Peyer's patch (tissue), 4 donors: ENCODE measurements at regions not wholly inside any gene's neighbourhood (a gene's known extent, or its start where the extent isn't known, plus 50 kb on each side); places are given as distances from the start of the nearest gene placed in this dataset.

Experiments used
- DNase-seq, 3 donors: peaks; one replicate each; pipeline ENCODE4 v3.0.0-alpha.2; 2017 to 2019
- H3K27ac ChIP-seq, 4 donors: fragments of 200-600 bp; sonication (generic); one replicate each; pipeline ENCODE4 v1.5.1; 2016 to 2019
- H3K27me3 ChIP-seq, 2 donors: fragments of 200-600 bp; sonication (generic); one replicate each; pipeline ENCODE4 v1.5.1; 2019
- H3K36me3 ChIP-seq, 3 donors: fragments of 200-600 bp; sonication (generic); one replicate each; pipeline ENCODE4 v1.5.1; 2016 to 2019
- H3K4me1 ChIP-seq, 4 donors: fragments of 200-600 bp; sonication (generic); one replicate each; pipeline ENCODE4 v1.5.1; 2016 to 2019
- H3K4me3 ChIP-seq, 4 donors: fragments of 200-600 bp; sonication (generic); 1 replicate in 3 of 4; 2 replicates in 1 of 4; pipeline ENCODE4 v1.5.1; 2016 to 2019; ENCODE audit warnings: mild to moderate bottlenecking in 1 of 4
- H3K9me3 ChIP-seq, 4 donors: fragments of 200-600 bp; sonication (generic); one replicate each; pipeline ENCODE4 v1.5.1; 2016 to 2019; ENCODE audit warnings: mild to moderate bottlenecking in 1 of 4
- CTCF ChIP-seq, 6 experiments: fragments of 450-650 bp in 4 of 6; fragments of 200-600 bp in 2 of 6; sonication (generic) in 1 of 6; IDR thresholded peaks; one replicate each; pipeline ENCODE4 v1.5.1; 2017 to 2019; ENCODE audit warnings: antibody characterized with exemption in 6 of 6, mild to moderate bottlenecking in 3 of 6, moderate library complexity in 1 of 6
- POLR2A ChIP-seq, 2 donors: fragments of 450-650 bp; IDR thresholded peaks; one replicate each; pipeline ENCODE4 v1.5.1; 2017; ENCODE audit warnings: antibody characterized with exemption in 2 of 2, mild to moderate bottlenecking in 2 of 2, moderate library complexity in 2 of 2

- TF ChIP-seq POLR2A (IDR thresholded peaks at IDR 0.05) (no peak), CTCF (IDR thresholded peaks at IDR 0.05) (no peak)
- H3K27me3 ChIP-seq: no peaks in the 10 kb centered on the region
- DNase-seq: no peak
- H3K36me3 ChIP-seq: no peaks in the 10 kb centered on the region
- no peaks in the 10 kb centered on the region for H3K9me3 ChIP-seq
- no peaks in the 10 kb centered on the region for H3K4me1 ChIP-seq
- H3K4me3 ChIP-seq: no peak overlapping the region
- no peak overlapping the region for H3K27ac ChIP-seq
Observed at GRCh38 chr16:81172769-81173658, 65.5 kb upstream of the BCO1 start.

- H3K27me3 ChIP-seq: no peaks in the 10 kb centered on the region
- no peaks in the 10 kb centered on the region for H3K36me3 ChIP-seq
- no peak for DNase-seq
- no peaks in the 10 kb centered on the region for H3K4me1 ChIP-seq
- H3K9me3 ChIP-seq: no peaks in the 10 kb centered on the region
- no peak overlapping the region for H3K4me3 ChIP-seq
- H3K27ac ChIP-seq: no peak overlapping the region
- TF ChIP-seq POLR2A (IDR thresholded peaks at IDR 0.05) (no peak), CTCF (IDR thresholded peaks at IDR 0.05) (no peak)
Observed at GRCh38 chr16:81170824-81171223, 67.7 kb upstream of the BCO1 start.

GRCh38 chr16:81168406-81168805, 70.1 kb upstream of the BCO1 start:
- no peaks in the 10 kb centered on the region for H3K27me3 ChIP-seq
- no peak overlapping the region for H3K4me3 ChIP-seq
- no peaks in the 10 kb centered on the region for H3K36me3 ChIP-seq
- no peak overlapping the region for H3K27ac ChIP-seq
- H3K4me1 ChIP-seq: no peaks in the 10 kb centered on the region
- H3K9me3 ChIP-seq: no peaks in the 10 kb centered on the region
- TF ChIP-seq CTCF (IDR thresholded peaks at IDR 0.05) (no peak), POLR2A (IDR thresholded peaks at IDR 0.05) (no peak)
- DNase-seq: no peak

- no peak for DNase-seq
- H3K4me1 ChIP-seq: no peaks in the 10 kb centered on the region
- H3K9me3 ChIP-seq: no peaks in the 10 kb centered on the region
- H3K27me3 ChIP-seq: no peaks in the 10 kb centered on the region
- no peaks in the 10 kb centered on the region for H3K36me3 ChIP-seq
- no peak overlapping the region for H3K27ac ChIP-seq
- no peak overlapping the region for H3K4me3 ChIP-seq
- TF ChIP-seq POLR2A (IDR thresholded peaks at IDR 0.05): no peak
- TF ChIP-seq CTCF (IDR thresholded peaks at IDR 0.05): no peak
Observed at GRCh38 chr16:81167851-81168250, 70.6 kb upstream of the BCO1 start.

GRCh38 chr16:81166417-81167300, 70.5 kb upstream of the GCSH start:
- Histone ChIP-seq H3K4me1 (no peaks in the 10 kb centered on the region), H3K27me3 (no peaks in the 10 kb centered on the region), H3K27ac (no peak overlapping the region), H3K36me3 (no peaks in the 10 kb centered on the region), H3K9me3 (no peaks in the 10 kb centered on the region), H3K4me3 (no peak overlapping the region)
- TF ChIP-seq CTCF (IDR thresholded peaks at IDR 0.05): no peak
- no peak for TF ChIP-seq POLR2A (IDR thresholded peaks at IDR 0.05)
- no peak for DNase-seq
